Adrenal gland (tissue), 9 donors: ENCODE measurements at regions not wholly inside any gene's neighbourhood (a gene's known extent, or its start where the extent isn't known, plus 50 kb on each side); places are given as distances from the start of the nearest gene placed in this dataset.
"Not testable (repeated sequence)": the region's sequence is repeated elsewhere in the genome, so short reads cannot be mapped to it uniquely, and the experiment has no call there.

ENCODE experiments used
- DNase-seq, 7 donors: peaks; one replicate each; pipeline ENCODE4 v3.0.0-alpha.2; 2019 to 2020
- H3K27ac ChIP-seq, 5 donors: fragments of 200-600 bp; sonication (generic) in 4 of 5; 1 replicate in 3 of 5; 2 replicates in 2 of 5; pipeline versions ENCODE4 v1.5.1 to v1.8.0; 2016 to 2020; ENCODE audit warnings: mild to moderate bottlenecking in 1 of 5
- H3K27me3 ChIP-seq: fragments of 200-600 bp; 2 replicates; pipeline ENCODE4 v1.8.0; 2021
- H3K36me3 ChIP-seq, 2 donors: fragments of 200-600 bp; replicated peaks in 1 of 2; 1 replicate in 1 of 2; 2 replicates in 1 of 2; pipeline versions ENCODE4 v1.5.1 to v1.8.0; 2018 to 2022
- H3K4me1 ChIP-seq, 2 donors: fragments of 200-600 bp; replicated peaks in 1 of 2; 1 replicate in 1 of 2; 2 replicates in 1 of 2; pipeline versions ENCODE4 v1.5.1 to v1.8.0; 2018 to 2021
- H3K4me3 ChIP-seq, 4 donors: fragments of 200-600 bp; sonication (generic) in 3 of 4; one replicate each; pipeline ENCODE4 v1.5.1; 2016 to 2018
- H3K9me3 ChIP-seq, 3 donors: fragments of 200-600 bp; sonication (generic) in 1 of 3; replicated peaks in 1 of 3; 1 replicate in 2 of 3; 2 replicates in 1 of 3; pipeline versions ENCODE4 v1.5.1 to v1.8.0; 2016 to 2021
- CTCF ChIP-seq, 6 experiments: fragments of 450-650 bp in 4 of 6; fragments of 200-600 bp in 2 of 6; sonication (generic) in 1 of 6; IDR thresholded peaks; 1 replicate in 5 of 6; 2 replicates in 1 of 6; pipeline versions ENCODE4 v1.5.1 to v1.8.0; 2016 to 2021; ENCODE audit warnings: antibody characterized with exemption in 6 of 6, mild to moderate bottlenecking in 2 of 6, moderate library complexity in 1 of 6
- POLR2A ChIP-seq, 2 donors: fragments of 450-650 bp; IDR thresholded peaks; one replicate each; pipeline ENCODE4 v1.6.1; 2017; ENCODE audit warnings: antibody characterized with exemption in 2 of 2, mild to moderate bottlenecking in 2 of 2, moderate library complexity in 1 of 2
- WGBS, 4 donors: extraction: QIAGEN DNeasy Blood & Tissue Kit in 2 of 4; methylation state at CpG; one replicate each; pipeline versions ENCODE4 v1.1.5 to v1.1.7; 2013 to 2017; 5-methylcytosine and 5-hydroxymethylcytosine counted together
- intact Hi-C, 2 donors: fragments of 100-400 bp; cut with DNase I; formaldehyde crosslinking; loops; one replicate each; pipeline versions ENCODE4 v1.14.1 to v1.15.0; 2022 to 2023
- donor health status: healthy with polysubstance abuse.
- donor health status: Bipolar disorder and iron deficiency.
- donor health status: DM: yes; HTN: yes; CAD: no.
- donor health status: DM: no; HTN: no; CAD: no.
- donor health status: DM: no; HTN: no; CAD: no.

GRCh38 chr5:68053202-68053601, 162.4 kb upstream of the PIK3R1 start:
- Histone ChIP-seq H3K4me3 (no peak overlapping the region), H3K27ac (no peak overlapping the region), H3K27me3 (no peaks in the 10 kb centered on the region), H3K36me3 (no peaks in the 10 kb centered on the region), H3K4me1 (peaks cover 0 to 6% of the 10 kb centered on the region in 2 donors), H3K9me3 (no peaks in the 10 kb centered on the region)
- intact Hi-C loops, result no loop called here
- TF ChIP-seq CTCF (IDR thresholded peaks at IDR 0.05), result no peak
- no peak for TF ChIP-seq POLR2A (IDR thresholded peaks at IDR 0.05)
- no peak for DNase-seq

- no peak for DNase-seq
- Histone ChIP-seq H3K4me1 (no peaks in the 10 kb centered on the region), H3K4me3 (no peak overlapping the region), H3K36me3 (no peaks in the 10 kb centered on the region), H3K27me3 (no peaks in the 10 kb centered on the region), H3K27ac (no peak overlapping the region), H3K9me3 (no peaks in the 10 kb centered on the region)
- TF ChIP-seq POLR2A (IDR thresholded peaks at IDR 0.05), result no peak
- intact Hi-C loops, result no loop called here
- 80 to 88% (median 82%) methylated on average over 8 of the region's 8 CpGs for WGBS, 4 donors
These were observed 166.4 kb upstream of the PIK3R1 start for GRCh38 chr5:68049053-68049713.

GRCh38 chr5:68048516-68048915, 167.0 kb upstream of the PIK3R1 start:
- Histone ChIP-seq H3K9me3 (no peaks in the 10 kb centered on the region), H3K36me3 (no peaks in the 10 kb centered on the region), H3K4me1 (no peaks in the 10 kb centered on the region), H3K4me3 (no peak overlapping the region), H3K27me3 (no peaks in the 10 kb centered on the region), H3K27ac (no peak overlapping the region)
- WGBS, 4 donors, result 84 to 96% (median 87%) methylated on average over 3 of the region's 3 CpGs
- TF ChIP-seq POLR2A (IDR thresholded peaks at IDR 0.05) (no peak), CTCF (IDR thresholded peaks at IDR 0.05) (no peak)
- intact Hi-C loops, result no loop called here
- DNase-seq, result no peak

- intact Hi-C loops, DNase-seq, H3K36me3 ChIP-seq, H3K4me1 ChIP-seq, H3K9me3 ChIP-seq, H3K4me3 ChIP-seq, H3K27ac ChIP-seq, H3K27me3 ChIP-seq: not testable (repeated sequence)
- WGBS, 4 donors, result 75 to 83% (median 81%) methylated on average over 5 of the region's 5 CpGs
These were observed 167.5 kb upstream of the PIK3R1 start for GRCh38 chr5:68048054-68048453.

- Histone ChIP-seq H3K36me3 (no peaks in the 10 kb centered on the region), H3K27me3 (no peaks in the 10 kb centered on the region), H3K27ac (no peak overlapping the region), H3K4me3 (no peak overlapping the region), H3K9me3 (no peaks in the 10 kb centered on the region), H3K4me1 (no peaks in the 10 kb centered on the region)
- no peak for TF ChIP-seq POLR2A (IDR thresholded peaks at IDR 0.05)
- TF ChIP-seq CTCF (IDR thresholded peaks at IDR 0.05), result no peak
- no peak for DNase-seq
- intact Hi-C loops, result no loop called here
- 86 to 100% (median 91%) methylated on average over 1 of the region's 1 CpG for WGBS, 4 donors
These were observed 168.5 kb upstream of the PIK3R1 start for GRCh38 chr5:68047035-68047434.
